ENCODE measurements at regions not wholly inside any gene's neighbourhood (a gene's known extent, or its start where the extent isn't known, plus 50 kb on each side); places are given as distances from the start of the nearest gene placed in this dataset.

- no peak for DNase-seq
Measured at GRCh38 chr6:40792183-40792582, 205.0 kb upstream of the LRFN2 start.

- no peak for DNase-seq
Measured at GRCh38 chr6:40791004-40791403, 203.8 kb upstream of the LRFN2 start.

- DNase-seq, result no peak
Measured at GRCh38 chr6:40788661-40789655, 201.8 kb upstream of the LRFN2 start.

GRCh38 chr6:40782355-40782754, 195.2 kb upstream of the LRFN2 start:
- DNase-seq, result no peak

- no peak for DNase-seq
Measured at GRCh38 chr6:40780637-40781036, 193.5 kb upstream of the LRFN2 start.

GRCh38 chr6:40779409-40779808, 192.2 kb upstream of the LRFN2 start:
- DNase-seq, result no peak

GRCh38 chr6:40778918-40779317, 191.8 kb upstream of the LRFN2 start:
- DNase-seq, result no peak

- no peak for DNase-seq
Measured at GRCh38 chr6:40778196-40778595, 191.0 kb upstream of the LRFN2 start.

GRCh38 chr6:40774932-40775331, 187.8 kb upstream of the LRFN2 start:
- no peak for DNase-seq

- DNase-seq, result no peak
Measured at GRCh38 chr6:40770794-40771193, 183.6 kb upstream of the LRFN2 start.

GRCh38 chr6:40764726-40765125, 177.6 kb upstream of the LRFN2 start:
- no peak for DNase-seq

GRCh38 chr6:40762981-40763380, 175.8 kb upstream of the LRFN2 start:
- DNase-seq, result no peak

- no peak for DNase-seq
Measured at GRCh38 chr6:40760887-40761286, 173.7 kb upstream of the LRFN2 start.

GRCh38 chr6:40759838-40760237, 172.7 kb upstream of the LRFN2 start:
- no peak for DNase-seq

GRCh38 chr6:40759264-40759663, 172.1 kb upstream of the LRFN2 start:
- DNase-seq, result no peak

GRCh38 chr6:40755749-40756452, 168.7 kb upstream of the LRFN2 start:
- no peak for DNase-seq

- DNase-seq, result peak; percentile 35
Measured at GRCh38 chr6:40755046-40755681, 168.0 kb upstream of the LRFN2 start.

- DNase-seq, result peak; percentile 67
Measured at GRCh38 chr6:40754461-40755045, 167.4 kb upstream of the LRFN2 start.

GRCh38 chr6:40753675-40754448, 166.7 kb upstream of the LRFN2 start:
- DNase-seq, result no peak

- no peak for DNase-seq
Measured at GRCh38 chr6:40753048-40753447, 165.9 kb upstream of the LRFN2 start.

- DNase-seq, result no peak
Measured at GRCh38 chr6:40744835-40745234, 157.7 kb upstream of the LRFN2 start.

GRCh38 chr6:40743690-40744446, 156.7 kb upstream of the LRFN2 start:
- DNase-seq, result no peak

All from NCI-H2171 (cell line).